H9 (cell line): ENCODE measurements at regions not wholly inside any gene's neighbourhood (a gene's known extent, or its start where the extent isn't known, plus 50 kb on each side); places are given as distances from the start of the nearest gene placed in this dataset.

ENCODE experiments used
- DNase-seq: peaks from one replicate; pipeline ENCODE4 v3.0.0-alpha.2; 2017
- H2AFZ ChIP-seq: one replicate; pipeline ENCODE4 v1.6.1; 2013; ENCODE audit warnings: mild to moderate bottlenecking, low read length, control low read depth, moderate library complexity
- H2AK5ac ChIP-seq: 2 replicates; pipeline ENCODE4 v1.6.1; 2013; ENCODE audit warnings: low read length, control low read depth, mixed read lengths; ENCODE audit not compliant: insufficient read length
- H2BK120ac ChIP-seq: one replicate; pipeline ENCODE4 v1.6.1; 2013; ENCODE audit warnings: low read depth, mild to moderate bottlenecking, low read length, control low read depth, inconsistent platforms; ENCODE audit not compliant: poor library complexity, severe bottlenecking
- H2BK12ac ChIP-seq: 2 replicates; pipeline ENCODE4 v1.6.1; 2013; ENCODE audit warnings: low read length, control low read depth, mixed read lengths, low read depth; ENCODE audit not compliant: insufficient read length
- H2BK15ac ChIP-seq: 2 replicates; pipeline ENCODE4 v1.6.1; 2013; ENCODE audit warnings: low read depth, low read length, control low read depth
- H2BK20ac ChIP-seq: one replicate; pipeline ENCODE4 v1.6.1; 2013; ENCODE audit warnings: low read depth, mild to moderate bottlenecking, low read length, control low read depth, inconsistent platforms; ENCODE audit not compliant: poor library complexity, severe bottlenecking
- H2BK5ac ChIP-seq: 2 replicates; pipeline ENCODE4 v1.6.1; 2013; ENCODE audit warnings: low read length, control low read depth, mixed read lengths; ENCODE audit not compliant: insufficient read length
- H3K14ac ChIP-seq: 2 replicates; pipeline ENCODE4 v1.6.1; 2013; ENCODE audit warnings: low read length, control low read depth; ENCODE audit not compliant: insufficient read depth
- H3K18ac ChIP-seq: 2 replicates; pipeline ENCODE4 v1.6.1; 2013; ENCODE audit warnings: low read depth, mild to moderate bottlenecking, mixed read lengths, low read length, control low read depth; ENCODE audit not compliant: insufficient read length
- H3K23ac ChIP-seq: 2 replicates; pipeline ENCODE4 v1.6.1; 2013; ENCODE audit warnings: low read length, control low read depth, mixed read lengths, low read depth; ENCODE audit not compliant: insufficient read length
- H3K23me2 ChIP-seq: 2 replicates; pipeline ENCODE4 v1.6.1; 2013; ENCODE audit warnings: low read depth, mild to moderate bottlenecking, mixed read lengths, low read length, control low read depth; ENCODE audit not compliant: insufficient read length, poor library complexity, severe bottlenecking
- H3K27ac ChIP-seq: 2 replicates; pipeline ENCODE4 v1.5.1; 2013; ENCODE audit warnings: low read length, control low read depth, mixed read lengths, low read depth; ENCODE audit not compliant: insufficient read length
- H3K27me3 ChIP-seq: 2 replicates; pipeline ENCODE4 v1.6.1; 2013; ENCODE audit warnings: low read length, control low read depth, inconsistent platforms; ENCODE audit not compliant: insufficient read depth
- H3K4ac ChIP-seq: 2 replicates; pipeline ENCODE4 v1.6.1; 2013; ENCODE audit warnings: low read depth, mild to moderate bottlenecking, control low read depth, inconsistent platforms, low read length, moderate library complexity
- H3K4me1 ChIP-seq: 2 replicates; pipeline ENCODE4 v1.6.1; 2013; ENCODE audit warnings: low read length, control low read depth, inconsistent platforms; ENCODE audit not compliant: insufficient read depth
- H3K4me2 ChIP-seq: 2 replicates; pipeline ENCODE4 v1.6.1; 2013; ENCODE audit warnings: low read length, control low read depth, mixed read lengths; ENCODE audit not compliant: insufficient read length, insufficient read depth
- H3K56ac ChIP-seq: 2 replicates; pipeline ENCODE4 v1.6.1; 2013; ENCODE audit warnings: low read depth, mild to moderate bottlenecking, mixed read lengths, low read length, control low read depth; ENCODE audit not compliant: insufficient read length
- H3K79me1 ChIP-seq: 2 replicates; pipeline ENCODE4 v1.6.1; 2013; ENCODE audit warnings: low read depth, mild to moderate bottlenecking, moderate library complexity, low read length, control low read depth, inconsistent platforms; ENCODE audit not compliant: insufficient read depth, poor library complexity, severe bottlenecking
- H3K79me2 ChIP-seq: 2 replicates; pipeline ENCODE4 v1.6.1; 2013; ENCODE audit warnings: low read length, control low read depth, inconsistent platforms; ENCODE audit not compliant: insufficient read depth
- H3K9ac ChIP-seq: 2 replicates; pipeline ENCODE4 v1.6.1; 2013; ENCODE audit warnings: low read length, control low read depth, mixed read lengths; ENCODE audit not compliant: insufficient read length; ENCODE audit errors: extremely low read depth
- H3K9me3 ChIP-seq: one replicate; pipeline ENCODE4 v1.6.1; 2013; ENCODE audit warnings: low read depth, low read length, inconsistent platforms; ENCODE audit not compliant: control insufficient read depth
- H3T11ph ChIP-seq: one replicate; pipeline ENCODE4 v1.6.1; 2013; ENCODE audit warnings: mild to moderate bottlenecking, low read length, control low read depth, inconsistent platforms
- H4K20me1 ChIP-seq: one replicate; pipeline ENCODE4 v1.6.1; 2013; ENCODE audit not compliant: control insufficient read depth, insufficient read length, insufficient read depth
- H4K5ac ChIP-seq: 2 replicates; pipeline ENCODE4 v1.6.1; 2013; ENCODE audit warnings: low read depth, mild to moderate bottlenecking, mixed read lengths, low read length, control low read depth; ENCODE audit not compliant: insufficient read length
- H4K8ac ChIP-seq: replicated peaks from 2 replicates; pipeline ENCODE4 v1.6.1; 2013; ENCODE audit warnings: low read length, control low read depth, mixed read lengths, low read depth; ENCODE audit not compliant: insufficient read length
- H4K91ac ChIP-seq: 2 replicates; pipeline ENCODE4 v1.6.1; 2013; ENCODE audit warnings: low read depth, mild to moderate bottlenecking, moderate library complexity, mixed read lengths, low read length, control low read depth; ENCODE audit not compliant: insufficient read length
- H3K27ac Mint-ChIP-seq, 3 experiments: 2 replicates in 2 of 3; 3 replicates in 1 of 3; pipeline ENCODE4 v1.8.0; 2020 to 2021; ENCODE audit warnings: mixed read lengths in 3 of 3, mild to moderate bottlenecking in 1 of 3, moderate library complexity in 1 of 3
- H3K27me3 Mint-ChIP-seq: 2 replicates; pipeline ENCODE4 v1.8.0; 2021; ENCODE audit warnings: low read depth, mild to moderate bottlenecking, moderate library complexity, mixed read lengths
- H3K36me3 Mint-ChIP-seq, 3 experiments: 2 replicates in 2 of 3; 3 replicates in 1 of 3; pipeline ENCODE4 v1.8.0; 2020 to 2021; ENCODE audit warnings: low read depth in 3 of 3, mixed read lengths in 3 of 3; ENCODE audit not compliant: insufficient read depth in 1 of 3
- H3K4me1 Mint-ChIP-seq, 2 experiments: 2 replicates each; pipeline ENCODE4 v1.8.0; 2020; ENCODE audit warnings: mixed read lengths in 2 of 2
- H3K4me3 Mint-ChIP-seq, 2 experiments: 2 replicates in 1 of 2; 3 replicates in 1 of 2; pipeline ENCODE4 v1.8.0; 2020 to 2021; ENCODE audit warnings: mild to moderate bottlenecking in 2 of 2, mixed read lengths in 2 of 2, moderate library complexity in 1 of 2
- H3K9me3 Mint-ChIP-seq, 2 experiments: 2 replicates in 1 of 2; 3 replicates in 1 of 2; pipeline ENCODE4 v1.8.0; 2020; ENCODE audit warnings: mild to moderate bottlenecking in 2 of 2, mixed read lengths in 2 of 2, moderate library complexity in 1 of 2
- CTCF ChIP-seq: fragments of 200-600 bp; sonication (generic); conservative IDR thresholded peaks from 3 replicates; pipeline ENCODE4 v1.8.0; 2021; ENCODE audit warnings: antibody characterized with exemption, mild to moderate bottlenecking
- WGBS: extraction: QIAGEN DNeasy Blood & Tissue Kit; methylation state at CpG from one replicate; pipeline ENCODE4 v1.1.7; 2013; ENCODE audit warnings: missing lambda C conversion rate, low lambda C conversion rate, mixed read lengths; ENCODE audit not compliant: insufficient read length; ENCODE audit errors: extremely low coverage; 5-methylcytosine and 5-hydroxymethylcytosine counted together

GRCh38 chr18:78914249-78914935 lies 65.2 kb upstream of the SALL3 start:
- Mint-ChIP-seq H3K27me3 (peaks cover 5% of the 10 kb centered on the region), H3K4me1 (peaks cover 0 to 2% of the 10 kb centered on the region in 2 experiments; a peak in 1 of 4 replicates), H3K9me3 (peaks cover 0 to 6% of the 10 kb centered on the region in 2 experiments; a peak in 4 of 5 replicates), H3K36me3 (no peaks in the 10 kb centered on the region; a peak in 1 of 7 replicates), H3K27ac (no peak overlapping the region; a peak in 1 of 7 replicates), H3K4me3 (no peak overlapping the region)
- no peaks in the 10 kb centered on the region for H4K20me1 ChIP-seq
- H4K5ac ChIP-seq: no peak overlapping the region
- no peak overlapping the region for H3K56ac ChIP-seq
- H3K27me3 ChIP-seq: no peaks in the 10 kb centered on the region
- no peak overlapping the region for H2BK120ac ChIP-seq
- no peak overlapping the region for H3K4ac ChIP-seq
- no peaks in the 10 kb centered on the region for H3K79me1 ChIP-seq
- DNase-seq: no peak
- H4K91ac ChIP-seq: no peak overlapping the region
- no peak overlapping the region for H2AFZ ChIP-seq
- no peak overlapping the region for H2BK5ac ChIP-seq
- H3T11ph ChIP-seq: no peak overlapping the region
- no peak overlapping the region for H3K18ac ChIP-seq
- H3K23me2 ChIP-seq: no peaks in the 10 kb centered on the region
- no peaks in the 10 kb centered on the region for H3K9me3 ChIP-seq
- no peak overlapping the region for H3K9ac ChIP-seq
- no peak overlapping the region for H2AK5ac ChIP-seq
- no peaks in the 10 kb centered on the region for H3K4me1 ChIP-seq
- H3K79me2 ChIP-seq: no peaks in the 10 kb centered on the region; the same call in 1 of the 2 replicates
- no peak overlapping the region for H3K27ac ChIP-seq
- H3K4me2 ChIP-seq: no peak overlapping the region
- no peak for TF ChIP-seq CTCF
- WGBS: no CpG with 5 or more reads among the region's 43 CpGs
- H2BK20ac ChIP-seq: no peak overlapping the region
- H4K8ac ChIP-seq: no peak overlapping the region
- no peak overlapping the region for H2BK15ac ChIP-seq
- no peak overlapping the region for H2BK12ac ChIP-seq
- H3K23ac ChIP-seq: no peak overlapping the region
- no peak overlapping the region; the same call in 1 of the 2 replicates for H3K14ac ChIP-seq
